Activated naive CD4-positive, alpha-beta T cell treated with anti-CD3 and anti-CD28 coated beads, Interleukin-2, amount 10 ng/mL, durations not matched to agents 7 days and 5 days (primary cell): ENCODE measurements at regions not wholly inside any gene's neighbourhood (a gene's known extent, or its start where the extent isn't known, plus 50 kb on each side); places are given as distances from the start of the nearest gene placed in this dataset.
"Not testable (repeated sequence)": the region's sequence is repeated elsewhere in the genome, so short reads cannot be mapped to it uniquely, and the experiment has no call there.

ENCODE experiments used
- CTCF ChIA-PET: fragments of 350-600 bp; sonication (Branson Sonifier 250); formaldehyde crosslinking; loops from one replicate; lab custom pipeline; 2021; ENCODE audit warnings: antibody characterized with exemption; lab: Charles Lee
- DNase-seq: peaks from one replicate; pipeline ENCODE4 v3.0.0-alpha.2; 2020
- H3K27ac Mint-ChIP-seq: one replicate; pipeline ENCODE4 v1.8.0; 2021; ENCODE audit warnings: mild to moderate bottlenecking, moderate library complexity, mixed read lengths
- H3K27me3 Mint-ChIP-seq: one replicate; pipeline ENCODE4 v1.8.0; 2021; ENCODE audit warnings: mild to moderate bottlenecking, mixed read lengths
- H3K36me3 Mint-ChIP-seq: one replicate; pipeline ENCODE4 v1.8.0; 2021; ENCODE audit warnings: mixed read lengths
- H3K4me1 Mint-ChIP-seq: one replicate; pipeline ENCODE4 v1.8.0; 2021; ENCODE audit warnings: mixed read lengths
- H3K4me3 Mint-ChIP-seq: one replicate; pipeline ENCODE4 v1.8.0; 2021; ENCODE audit warnings: mild to moderate bottlenecking, moderate library complexity, mixed read lengths
- H3K9me3 Mint-ChIP-seq: one replicate; pipeline ENCODE4 v1.8.0; 2021; ENCODE audit warnings: mixed read lengths

GRCh38 chr1:181226728-181227127 is 138.2 kb downstream of the IER5 start:
- H3K9me3 Mint-ChIP-seq, H3K27ac Mint-ChIP-seq, H3K36me3 Mint-ChIP-seq, DNase-seq, H3K4me1 Mint-ChIP-seq, H3K27me3 Mint-ChIP-seq, CTCF ChIA-PET, H3K4me3 Mint-ChIP-seq: not testable (repeated sequence)

GRCh38 chr1:181239086-181239485 is 150.6 kb downstream of the IER5 start:
- H3K9me3 Mint-ChIP-seq = no peaks in the 10 kb centered on the region
- H3K27ac Mint-ChIP-seq = no peak overlapping the region
- H3K36me3 Mint-ChIP-seq = no peaks in the 10 kb centered on the region
- no peak for DNase-seq
- H3K27me3 Mint-ChIP-seq = peaks cover 12% of the 10 kb centered on the region
- no peak overlapping the region for H3K4me3 Mint-ChIP-seq
- no peaks in the 10 kb centered on the region for H3K4me1 Mint-ChIP-seq
- CTCF ChIA-PET = no interaction called here

- H3K27ac Mint-ChIP-seq, H3K27me3 Mint-ChIP-seq, H3K4me3 Mint-ChIP-seq, DNase-seq, CTCF ChIA-PET, H3K36me3 Mint-ChIP-seq, H3K4me1 Mint-ChIP-seq: not testable (repeated sequence)
- H3K9me3 Mint-ChIP-seq = peaks cover 18% of the 10 kb centered on the region
Observed at GRCh38 chr1:181246320-181246719, 157.8 kb downstream of the IER5 start.

DNA sequence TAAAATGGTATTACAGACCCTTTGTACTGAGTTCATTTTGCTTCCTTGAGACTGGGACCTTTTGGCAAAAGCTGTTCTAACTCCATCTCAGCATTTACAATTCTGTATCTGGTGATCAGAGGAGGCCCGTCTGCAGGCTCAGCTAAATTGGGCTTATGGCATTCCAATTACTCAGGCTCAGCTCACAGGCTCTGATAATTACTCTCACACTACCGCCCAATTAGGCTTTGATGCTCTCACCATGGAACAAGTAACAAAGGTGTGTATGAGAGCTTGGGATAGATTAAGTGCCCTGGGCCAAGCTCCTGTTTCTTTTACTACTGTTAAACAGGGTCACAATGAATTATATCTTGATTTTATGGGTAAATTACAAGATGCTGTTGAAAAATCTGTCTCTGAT is 159.9 kb downstream of the IER5 start:
- CTCF ChIA-PET, H3K4me1 Mint-ChIP-seq, H3K27ac Mint-ChIP-seq, H3K36me3 Mint-ChIP-seq, DNase-seq, H3K4me3 Mint-ChIP-seq, H3K27me3 Mint-ChIP-seq: not testable (repeated sequence)
- peaks cover 18% of the 10 kb centered on the region for H3K9me3 Mint-ChIP-seq

DNA sequence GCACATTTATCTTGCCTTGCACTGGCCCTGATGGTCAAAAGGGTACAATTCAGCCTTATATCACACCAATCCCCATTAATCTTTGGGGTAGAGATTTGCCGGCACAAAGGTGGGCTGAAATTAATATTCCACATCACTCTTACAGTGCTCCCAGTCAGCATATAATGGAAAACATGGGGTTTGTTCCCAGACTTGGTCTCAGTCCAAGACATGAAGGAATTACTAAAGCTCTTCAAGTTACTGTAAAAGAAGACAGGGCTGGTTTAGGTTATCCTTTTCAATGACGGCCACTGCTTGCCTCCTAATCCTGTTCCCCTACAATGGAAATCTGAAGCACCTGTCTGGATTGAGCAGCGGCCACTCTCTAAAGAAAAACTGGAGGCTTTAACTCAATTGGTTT is 160.7 kb downstream of the IER5 start:
- H3K36me3 Mint-ChIP-seq = peaks cover 2% of the 10 kb centered on the region
- H3K9me3 Mint-ChIP-seq = peaks cover 18% of the 10 kb centered on the region
- H3K4me1 Mint-ChIP-seq = no peaks in the 10 kb centered on the region
- no peak overlapping the region for H3K4me3 Mint-ChIP-seq
- no peak for DNase-seq
- H3K27ac Mint-ChIP-seq = no peak overlapping the region
- CTCF ChIA-PET = no interaction called here
- H3K27me3 Mint-ChIP-seq = no peaks in the 10 kb centered on the region

- CTCF ChIA-PET = no interaction called here
- no peaks in the 10 kb centered on the region for H3K27me3 Mint-ChIP-seq
Observed at GRCh38 chr1:181250038-181250437, 161.5 kb downstream of the IER5 start.

DNA sequence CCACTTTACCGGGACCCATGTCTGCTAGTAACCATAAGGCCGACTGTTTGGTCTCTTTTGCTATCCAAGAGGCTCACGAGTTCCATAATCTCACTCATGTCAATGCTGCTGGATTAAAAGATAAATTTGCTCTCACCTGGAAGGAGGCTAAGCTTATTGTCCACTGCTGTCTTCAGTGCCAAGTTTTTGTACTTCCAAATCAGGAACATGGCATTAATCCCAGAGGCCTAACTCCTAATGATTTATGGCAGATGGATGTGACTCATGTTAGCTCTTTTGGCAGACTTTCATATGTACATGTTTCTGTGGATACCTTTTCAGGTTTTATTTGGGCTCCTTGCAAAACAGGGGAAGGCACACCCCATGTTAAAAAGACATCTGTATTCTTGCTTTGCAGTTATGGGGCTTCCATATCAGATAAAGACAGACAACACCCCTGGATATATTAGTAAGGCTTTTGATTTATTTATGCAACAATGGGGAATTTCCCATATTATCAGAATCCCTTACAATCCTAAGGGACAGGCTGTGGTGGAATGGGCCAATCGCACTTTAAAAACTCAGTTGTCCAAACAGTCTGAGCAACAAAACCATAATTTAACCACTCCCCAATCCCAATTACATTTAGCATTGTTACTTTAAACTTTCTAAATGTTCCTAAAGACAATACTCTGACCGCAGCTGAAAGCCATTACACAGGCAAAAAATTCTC is 162.7 kb downstream of the IER5 start:
- no peak for DNase-seq
- Mint-ChIP-seq H3K27ac (no peak overlapping the region), H3K36me3 (peaks cover 2% of the 10 kb centered on the region), H3K9me3 (peaks cover 27% of the 10 kb centered on the region), H3K27me3 (no peaks in the 10 kb centered on the region), H3K4me1 (no peaks in the 10 kb centered on the region), H3K4me3 (no peak overlapping the region)
- CTCF ChIA-PET = no interaction called here

More at GRCh38 chr1:181250038-181250437, 161.5 kb downstream of the IER5 start:
- Mint-ChIP-seq H3K27ac (no peak overlapping the region), H3K36me3 (peaks cover 2% of the 10 kb centered on the region), H3K4me1 (no peaks in the 10 kb centered on the region), H3K9me3 (peaks cover 25% of the 10 kb centered on the region), H3K4me3 (no peak overlapping the region)
- no peak for DNase-seq

- Mint-ChIP-seq H3K27ac (no peak overlapping the region), H3K36me3 (peaks cover under 1% of the 10 kb centered on the region), H3K4me3 (no peak overlapping the region), H3K27me3 (peaks cover 5% of the 10 kb centered on the region), H3K4me1 (no peaks in the 10 kb centered on the region), H3K9me3 (peaks cover 23% of the 10 kb centered on the region)
- CTCF ChIA-PET = no interaction called here
- DNase-seq = no peak
Observed at GRCh38 chr1:181251713-181252075, 163.2 kb downstream of the IER5 start.

DNA sequence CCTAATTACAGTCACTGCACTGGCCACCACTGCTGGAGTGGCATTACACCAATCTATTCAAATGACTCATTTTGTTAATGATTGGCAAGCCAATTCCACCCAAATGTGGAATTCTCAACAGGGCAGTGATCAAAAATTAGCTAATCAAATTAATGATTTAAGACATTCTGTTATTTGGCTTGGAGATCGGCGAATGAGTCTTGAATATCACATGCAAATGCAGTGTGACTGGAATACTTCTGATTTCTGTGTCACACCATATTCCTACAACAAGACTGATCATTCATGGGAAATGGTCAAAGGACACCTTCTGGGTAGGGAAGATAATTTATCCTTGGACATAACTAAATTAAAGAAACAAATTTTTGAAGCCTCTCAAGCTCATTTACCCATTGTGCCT is 165.1 kb downstream of the IER5 start:
- H3K4me1 Mint-ChIP-seq, CTCF ChIA-PET, DNase-seq, H3K27ac Mint-ChIP-seq, H3K36me3 Mint-ChIP-seq, H3K4me3 Mint-ChIP-seq: not testable (repeated sequence)
- Mint-ChIP-seq H3K27me3 (peaks cover 12% of the 10 kb centered on the region), H3K9me3 (peaks cover 12% of the 10 kb centered on the region)

GRCh38 chr1:181255270-181255929 is 166.9 kb downstream of the IER5 start:
- Mint-ChIP-seq H3K4me1 (no peaks in the 10 kb centered on the region), H3K9me3 (peaks cover 12% of the 10 kb centered on the region), H3K27ac (no peak overlapping the region), H3K27me3 (peaks cover 18% of the 10 kb centered on the region), H3K36me3 (no peaks in the 10 kb centered on the region), H3K4me3 (no peak overlapping the region)
- DNase-seq = no peak
- CTCF ChIA-PET = no interaction called here

DNA sequence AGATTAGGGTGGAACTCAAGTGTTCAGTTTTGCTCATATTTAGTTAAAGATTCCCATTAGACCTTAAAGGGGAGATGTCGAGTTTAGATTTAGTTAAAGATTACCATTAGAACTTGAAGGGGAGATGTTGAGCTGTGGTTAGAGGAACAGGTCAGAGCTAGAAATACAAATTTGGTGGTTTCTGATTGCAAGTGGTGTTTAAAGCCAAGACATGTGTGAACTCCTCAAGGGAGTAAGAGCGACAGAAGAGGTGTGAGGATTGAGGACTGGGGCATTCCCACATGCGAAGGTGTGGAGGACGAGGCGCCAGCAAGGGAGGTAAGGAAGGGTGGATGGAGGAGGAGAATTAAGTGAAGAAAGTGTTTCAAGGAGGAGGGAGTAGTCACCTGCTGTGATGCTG is 168.6 kb downstream of the IER5 start:
- H3K4me1 Mint-ChIP-seq = no peaks in the 10 kb centered on the region
- H3K27me3 Mint-ChIP-seq = peaks cover 28% of the 10 kb centered on the region
- H3K36me3 Mint-ChIP-seq = no peaks in the 10 kb centered on the region
- H3K9me3 Mint-ChIP-seq = peaks cover 12% of the 10 kb centered on the region
- no peak overlapping the region for H3K4me3 Mint-ChIP-seq
- CTCF ChIA-PET = no interaction called here
- H3K27ac Mint-ChIP-seq = no peak overlapping the region
- DNase-seq = no peak

GRCh38 chr1:181259026-181259745 is 170.7 kb downstream of the IER5 start:
- Mint-ChIP-seq H3K4me3 (no peak overlapping the region), H3K36me3 (no peaks in the 10 kb centered on the region), H3K27me3 (peaks cover 28% of the 10 kb centered on the region), H3K4me1 (no peaks in the 10 kb centered on the region), H3K9me3 (peaks cover 12% of the 10 kb centered on the region), H3K27ac (no peak overlapping the region)
- no peak for DNase-seq
- CTCF ChIA-PET = no interaction called here

- DNase-seq = no peak
- Mint-ChIP-seq H3K36me3 (no peaks in the 10 kb centered on the region), H3K4me1 (no peaks in the 10 kb centered on the region), H3K27ac (no peak overlapping the region), H3K9me3 (peaks cover 4% of the 10 kb centered on the region), H3K4me3 (no peak overlapping the region), H3K27me3 (peaks cover 28% of the 10 kb centered on the region)
- CTCF ChIA-PET = no interaction called here
Observed at GRCh38 chr1:181260271-181260670, 171.8 kb downstream of the IER5 start.

- Mint-ChIP-seq H3K9me3 (no peaks in the 10 kb centered on the region), H3K4me3 (no peak overlapping the region), H3K27ac (no peak overlapping the region), H3K27me3 (peaks cover 28% of the 10 kb centered on the region), H3K4me1 (no peaks in the 10 kb centered on the region), H3K36me3 (no peaks in the 10 kb centered on the region)
- CTCF ChIA-PET = no interaction called here
- DNase-seq = no peak
Observed at GRCh38 chr1:181260994-181261393, 172.5 kb downstream of the IER5 start.

DNA sequence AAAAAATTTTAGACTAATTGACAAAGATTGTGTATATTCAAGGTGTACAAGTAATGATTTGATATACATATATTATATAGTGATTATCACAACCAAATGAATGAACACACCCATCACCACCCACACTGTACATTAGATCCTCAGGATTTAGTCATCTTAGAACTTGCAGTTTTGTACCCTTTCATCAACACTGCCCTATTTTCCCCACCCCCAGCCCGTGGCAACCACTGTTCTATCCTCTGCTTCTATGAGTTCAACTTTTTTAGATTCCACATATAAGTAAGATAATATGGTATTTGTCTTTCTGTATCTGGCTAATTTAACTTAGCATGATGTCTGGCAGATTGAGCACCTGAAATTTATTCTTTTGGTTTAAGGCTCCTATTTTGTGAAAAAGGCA is 173.6 kb downstream of the IER5 start:
- CTCF ChIA-PET = no interaction called here
- Mint-ChIP-seq H3K27ac (no peak overlapping the region), H3K4me3 (no peak overlapping the region), H3K36me3 (no peaks in the 10 kb centered on the region), H3K9me3 (no peaks in the 10 kb centered on the region), H3K27me3 (peaks cover 22% of the 10 kb centered on the region), H3K4me1 (no peaks in the 10 kb centered on the region)
- DNase-seq = no peak
